Prostate gland (tissue), 2 donors: ENCODE measurements at regions not wholly inside any gene's neighbourhood (a gene's known extent, or its start where the extent isn't known, plus 50 kb on each side); places are given as distances from the start of the nearest gene placed in this dataset.

Source experiments
- DNase-seq: peaks from one replicate; pipeline ENCODE4 v3.0.0-alpha.2; 2019; ENCODE audit warnings: low spot score
- H3K27ac ChIP-seq, 2 donors: fragments of 200-600 bp; sonication (generic); 2 replicates each; pipeline ENCODE4 v1.5.1; 2017 to 2019
- H3K27me3 ChIP-seq: fragments of 200-600 bp; sonication (generic); replicated peaks from 2 replicates; pipeline ENCODE4 v1.5.1; 2019; ENCODE audit not compliant: insufficient read depth
- H3K36me3 ChIP-seq, 2 donors: fragments of 200-600 bp; sonication (generic); 1 replicate in 1 of 2; 2 replicates in 1 of 2; pipeline versions ENCODE4 v1.5.1 to v1.8.1; 2017 to 2019
- H3K4me1 ChIP-seq: fragments of 200-600 bp; sonication (generic); replicated peaks from 2 replicates; pipeline ENCODE4 v1.5.1; 2019
- H3K4me3 ChIP-seq, 2 donors: fragments of 200-600 bp; sonication (generic); 2 replicates each; pipeline ENCODE4 v1.5.1; 2017 to 2019
- H3K9me3 ChIP-seq: fragments of 200-600 bp; sonication (generic); 2 replicates; pipeline ENCODE4 v1.5.1; 2017
- CTCF ChIP-seq, 4 experiments: fragments of 200-600 bp in 2 of 4; fragments of 450-650 bp in 2 of 4; sonication (generic) in 2 of 4; IDR thresholded peaks; 1 replicate in 3 of 4; 2 replicates in 1 of 4; pipeline ENCODE4 v1.5.1; 2016 to 2019; ENCODE audit warnings: antibody characterized with exemption in 4 of 4, mild to moderate bottlenecking in 2 of 4, moderate library complexity in 2 of 4
- POLR2A ChIP-seq: fragments of 450-650 bp; IDR thresholded peaks from one replicate; pipeline ENCODE4 v1.6.1; 2016; ENCODE audit warnings: antibody characterized with exemption, mild to moderate bottlenecking
- POLR2AphosphoS5 ChIP-seq: sonication (generic); formaldehyde crosslinking; IDR thresholded peaks from one replicate; pipeline ENCODE4 v1.6.1; 2017; ENCODE audit warnings: antibody characterized with exemption
- WGBS: methylation state at CpG from one replicate; pipeline ENCODE4 v1.1.5; 2018; 5-methylcytosine and 5-hydroxymethylcytosine counted together
- intact Hi-C: fragments of 100-400 bp; cut with DNase I; formaldehyde crosslinking; loops from one replicate; pipeline ENCODE4 v1.14.2; 2022

GRCh38 chr17:77534137-77534536 is 393.4 kb downstream of the SEC14L1 start:
- WGBS: 88% methylated on average over 5 of the region's 5 CpGs
- no peak for DNase-seq
- H3K4me1 ChIP-seq: no peaks in the 10 kb centered on the region
- H3K27ac ChIP-seq: no peak overlapping the region
- H3K27me3 ChIP-seq: no peaks in the 10 kb centered on the region
- intact Hi-C loops: no loop called here
- H3K9me3 ChIP-seq: no peaks in the 10 kb centered on the region
- no peak overlapping the region for H3K4me3 ChIP-seq
- no peaks in the 10 kb centered on the region for H3K36me3 ChIP-seq
- no peak for TF ChIP-seq CTCF (IDR thresholded peaks at IDR 0.05)

- no peak overlapping the region for H3K27ac ChIP-seq
- peak; percentile 35 for TF ChIP-seq POLR2AphosphoS5
- TF ChIP-seq POLR2A: no peak
- intact Hi-C loops: no loop called here
Observed at GRCh38 chr17:77535435-77535834, 394.7 kb downstream of the SEC14L1 start.

GRCh38 chr17:77535892-77536291 is 395.1 kb downstream of the SEC14L1 start:
- Histone ChIP-seq H3K4me3 (no peak overlapping the region), H3K9me3 (no peaks in the 10 kb centered on the region), H3K27ac (no peak overlapping the region), H3K36me3 (no peaks in the 10 kb centered on the region), H3K4me1 (no peaks in the 10 kb centered on the region), H3K27me3 (no peaks in the 10 kb centered on the region)
- no peak for TF ChIP-seq CTCF (IDR thresholded peaks at IDR 0.05)
- TF ChIP-seq POLR2A: no peak
- no peak for TF ChIP-seq POLR2AphosphoS5
- no peak for DNase-seq
- WGBS: 75% methylated on average over 6 of the region's 6 CpGs
- intact Hi-C loops: no loop called here

More at GRCh38 chr17:77535435-77535834, 394.7 kb downstream of the SEC14L1 start:
- no peaks in the 10 kb centered on the region for H3K4me1 ChIP-seq
- H3K27me3 ChIP-seq: no peaks in the 10 kb centered on the region
- no peak overlapping the region for H3K4me3 ChIP-seq
- no peaks in the 10 kb centered on the region for H3K9me3 ChIP-seq
- H3K36me3 ChIP-seq: no peaks in the 10 kb centered on the region
- DNase-seq: peak; percentile 33
- WGBS: 52% methylated on average over 10 of the region's 10 CpGs

GRCh38 chr17:77537566-77537965 is 396.8 kb downstream of the SEC14L1 start:
- Histone ChIP-seq H3K4me1 (no peaks in the 10 kb centered on the region), H3K9me3 (no peaks in the 10 kb centered on the region), H3K27me3 (no peaks in the 10 kb centered on the region), H3K4me3 (no peak overlapping the region), H3K27ac (no peak overlapping the region), H3K36me3 (no peaks in the 10 kb centered on the region)
- WGBS: 94% methylated on average over 7 of the region's 7 CpGs
- intact Hi-C loops: no loop called here
- TF ChIP-seq POLR2AphosphoS5: no peak
- TF ChIP-seq CTCF (IDR thresholded peaks at IDR 0.05): no peak
- no peak for TF ChIP-seq POLR2A
- no peak for DNase-seq

- no peaks in the 10 kb centered on the region for H3K4me1 ChIP-seq
- H3K9me3 ChIP-seq: no peaks in the 10 kb centered on the region
- intact Hi-C loops: loop anchor here (5.0 kb wide), 1 partner anchor 197 kb away; no protein-coding TSS in a partner anchor
- 83% methylated on average over 11 of the region's 11 CpGs for WGBS
- TF ChIP-seq CTCF (IDR thresholded peaks at IDR 0.05): no peak
- TF ChIP-seq POLR2AphosphoS5: no peak
- no peak for TF ChIP-seq POLR2A
- DNase-seq: no peak
- H3K36me3 ChIP-seq: no peaks in the 10 kb centered on the region
- H3K4me3 ChIP-seq: no peak overlapping the region
- no peak overlapping the region for H3K27ac ChIP-seq
- H3K27me3 ChIP-seq: no peaks in the 10 kb centered on the region
Observed at GRCh38 chr17:77540531-77540930, 399.8 kb downstream of the SEC14L1 start.
